IPS-20b (cell line): ENCODE measurements at regions not wholly inside any gene's neighbourhood (a gene's known extent, or its start where the extent isn't known, plus 50 kb on each side); places are given as distances from the start of the nearest gene placed in this dataset.
A peak's percentile ranks its signal among the peaks of the same experiment; 100 is the strongest.

ENCODE experiments used
- H3K27ac ChIP-seq: one replicate; pipeline ENCODE4 v1.5.1; 2013; ENCODE audit warnings: low read length
- H3K27me3 ChIP-seq: 2 replicates; pipeline ENCODE4 v1.6.1; 2013; ENCODE audit warnings: mild to moderate bottlenecking, low read length, inconsistent platforms; ENCODE audit not compliant: insufficient read depth
- H3K36me3 ChIP-seq: 2 replicates; pipeline ENCODE4 v1.6.1; 2013; ENCODE audit warnings: low read depth, mild to moderate bottlenecking, inconsistent platforms, low read length, moderate library complexity; ENCODE audit not compliant: insufficient read depth
- H3K4me1 ChIP-seq: 2 replicates; pipeline ENCODE4 v1.6.1; 2013; ENCODE audit warnings: mild to moderate bottlenecking, control low read depth, inconsistent platforms, low read length, moderate library complexity; ENCODE audit not compliant: insufficient read depth
- H3K4me3 ChIP-seq: 2 replicates; pipeline ENCODE4 v1.5.1; 2013; ENCODE audit warnings: mild to moderate bottlenecking, low read length, inconsistent platforms
- H3K9ac ChIP-seq: 2 replicates; pipeline ENCODE4 v1.6.1; 2013; ENCODE audit warnings: low read depth, mild to moderate bottlenecking, inconsistent platforms, low read length, moderate library complexity
- H3K9me3 ChIP-seq: 2 replicates; pipeline ENCODE4 v1.6.1; 2013; ENCODE audit warnings: mild to moderate bottlenecking, low read depth, low read length, inconsistent platforms; ENCODE audit not compliant: insufficient read depth

DNA sequence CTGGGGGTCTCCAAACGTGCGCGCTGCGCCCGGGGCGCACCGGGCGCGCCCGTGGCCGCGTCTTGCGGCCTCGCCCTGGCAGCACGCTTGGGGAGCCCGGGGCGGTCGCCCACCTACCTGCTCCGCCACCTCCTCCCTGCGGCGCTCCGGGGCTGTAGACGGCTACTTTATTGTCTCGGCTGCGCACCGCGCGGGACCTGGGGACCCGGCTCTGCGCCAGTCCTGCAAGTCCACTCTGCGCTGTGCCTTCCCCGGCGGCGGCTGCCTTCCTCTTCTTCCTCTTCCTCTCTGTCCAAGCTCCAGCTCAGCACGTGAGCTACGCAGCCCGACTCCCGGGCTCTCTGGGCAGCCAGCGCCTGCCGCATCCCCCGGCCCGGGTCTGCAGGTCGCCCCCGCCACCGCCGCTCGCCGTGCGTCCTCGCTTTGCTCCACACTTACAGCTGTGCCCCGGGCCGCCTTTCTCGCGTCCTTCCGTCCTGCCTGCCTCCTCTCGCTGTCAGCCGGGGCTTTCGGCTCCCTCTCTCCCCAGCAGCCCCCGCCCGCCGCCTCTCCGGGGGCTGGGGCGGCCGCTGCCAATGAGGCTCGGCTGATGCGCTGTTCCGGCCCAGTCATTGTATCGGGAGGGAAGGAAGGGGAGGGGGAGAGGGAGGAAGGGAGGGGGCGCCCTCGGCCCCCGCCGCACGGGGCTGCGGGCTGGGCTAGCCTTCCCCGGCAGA lies 156.4 kb upstream of the FRMD4B start:
- Histone ChIP-seq H3K4me3 (peak overlapping the region; percentile 81), H3K4me1 (no peaks in the 10 kb centered on the region; the same call in 1 of the 2 replicates), H3K9ac (peak overlapping the region; percentile 56; the same call in 1 of the 2 replicates), H3K36me3 (no peaks in the 10 kb centered on the region), H3K27me3 (peaks cover 49% of the 10 kb centered on the region), H3K27ac (no peak overlapping the region), H3K9me3 (no peaks in the 10 kb centered on the region)

DNA sequence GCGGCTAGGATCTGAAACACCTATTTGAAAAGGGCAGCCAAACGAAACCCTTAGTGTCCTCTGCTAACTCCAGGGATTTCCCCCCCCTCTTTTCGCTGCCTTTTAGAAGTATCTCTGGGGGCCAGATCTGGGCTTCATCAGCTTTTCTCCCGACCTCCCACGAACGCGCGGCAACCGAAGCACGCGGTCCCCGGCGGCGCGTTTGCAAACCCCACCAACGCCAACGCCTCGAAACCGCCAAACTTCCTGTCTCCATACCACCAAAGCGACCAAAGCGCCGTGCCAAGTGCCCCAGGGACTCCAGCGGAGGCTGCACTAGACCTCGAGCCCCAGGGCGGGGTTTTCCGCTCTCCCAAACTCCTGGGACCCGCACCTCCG lies 155.8 kb upstream of the FRMD4B start:
- H3K9me3 ChIP-seq = no peaks in the 10 kb centered on the region
- H3K27me3 ChIP-seq = peaks cover 49% of the 10 kb centered on the region
- no peaks in the 10 kb centered on the region for H3K36me3 ChIP-seq
- no peaks in the 10 kb centered on the region; the same call in 1 of the 2 replicates for H3K4me1 ChIP-seq
- H3K4me3 ChIP-seq = peak overlapping the region; percentile 81
- peak overlapping the region; percentile 44; the same call in 1 of the 2 replicates for H3K9ac ChIP-seq
- H3K27ac ChIP-seq = no peak overlapping the region

DNA sequence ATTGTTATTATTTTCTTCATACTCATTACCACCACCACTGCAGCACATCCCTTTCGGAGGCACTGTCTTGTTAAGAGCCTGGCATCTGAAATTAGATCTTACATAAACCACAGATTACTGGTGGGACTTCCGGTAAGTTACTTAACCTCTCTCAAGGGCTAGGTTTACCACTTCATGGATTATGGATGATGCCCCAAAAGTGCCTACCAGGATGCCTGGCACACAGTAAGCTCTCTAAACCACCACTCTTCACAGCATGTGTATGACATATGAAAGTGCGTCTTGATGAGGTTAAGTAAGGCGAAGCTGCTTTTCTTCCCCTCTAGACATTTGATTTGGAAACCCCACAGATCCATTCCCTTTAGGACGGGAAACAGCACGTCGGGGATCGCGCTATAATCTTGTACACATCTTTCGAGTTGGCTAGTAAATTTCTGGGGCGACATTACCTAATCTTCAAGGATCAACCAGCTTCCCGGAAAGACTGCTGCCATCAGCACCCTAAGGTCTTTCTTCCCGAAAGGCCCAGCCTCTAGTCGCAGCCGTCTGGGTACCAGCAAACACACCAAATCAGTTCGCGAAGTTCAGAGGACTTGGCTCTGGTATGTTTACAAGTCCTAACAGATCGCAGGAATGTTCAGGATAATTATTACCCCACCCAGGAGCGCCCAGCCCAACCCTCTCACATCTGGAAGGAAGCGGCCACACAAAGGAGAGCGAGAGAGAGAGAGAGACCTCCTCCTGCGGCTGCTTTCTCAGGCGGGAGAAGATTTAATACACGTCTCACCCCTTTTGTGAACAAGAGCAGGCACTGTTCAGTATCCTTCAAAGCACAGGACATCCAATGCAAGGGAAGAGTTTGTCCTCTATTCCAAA lies 155.1 kb upstream of the FRMD4B start:
- Histone ChIP-seq H3K36me3 (no peaks in the 10 kb centered on the region), H3K9ac (peak overlapping the region; percentile 44; the same call in 1 of the 2 replicates), H3K4me3 (peak overlapping the region; percentile 81), H3K9me3 (no peaks in the 10 kb centered on the region), H3K27me3 (peaks cover 49% of the 10 kb centered on the region), H3K27ac (no peak overlapping the region), H3K4me1 (no peaks in the 10 kb centered on the region; the same call in 1 of the 2 replicates)

DNA sequence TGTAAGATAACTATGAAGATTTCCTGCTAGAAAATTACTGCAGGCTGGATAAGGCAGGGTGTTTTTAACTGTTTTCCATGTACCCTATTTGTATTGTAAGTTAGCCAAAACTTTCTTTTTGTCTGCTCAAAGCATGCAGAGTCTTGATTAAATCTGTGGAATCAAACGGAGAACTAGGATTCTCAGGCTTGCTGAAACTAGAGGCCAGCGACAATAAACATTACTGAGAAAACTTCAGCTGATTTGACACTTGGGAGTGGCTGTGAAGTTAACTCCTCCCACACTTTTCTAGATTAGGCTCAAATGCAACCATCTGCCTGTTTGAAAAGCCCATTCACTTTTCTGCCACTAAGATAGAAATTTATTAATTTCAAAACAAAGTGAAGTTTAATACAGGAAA lies 153.2 kb upstream of the FRMD4B start:
- H3K4me3 ChIP-seq = no peak overlapping the region
- H3K9ac ChIP-seq = no peak overlapping the region
- H3K4me1 ChIP-seq = no peaks in the 10 kb centered on the region; the same call in 1 of the 2 replicates
- H3K9me3 ChIP-seq = no peaks in the 10 kb centered on the region
- H3K27ac ChIP-seq = no peak overlapping the region
- peaks cover 44% of the 10 kb centered on the region for H3K27me3 ChIP-seq
- no peaks in the 10 kb centered on the region for H3K36me3 ChIP-seq

DNA sequence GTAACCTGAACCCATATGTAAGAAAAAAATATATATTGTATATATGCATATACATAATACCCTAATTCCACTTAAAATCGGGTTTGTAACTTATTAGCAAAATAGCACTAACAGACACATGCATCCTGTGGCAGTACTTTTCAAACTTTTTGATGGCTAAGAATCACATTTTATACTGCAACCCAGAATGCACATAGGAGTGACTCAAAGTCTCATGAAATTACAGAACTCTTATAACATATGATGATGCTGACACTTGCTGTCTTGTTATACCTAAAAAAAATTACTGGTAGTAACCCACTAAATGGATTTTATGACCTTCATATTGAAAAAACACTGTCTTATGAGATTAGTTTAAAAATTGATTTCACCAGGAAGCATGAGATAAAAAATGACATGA lies 152.4 kb upstream of the FRMD4B start:
- no peak overlapping the region for H3K27ac ChIP-seq
- H3K9ac ChIP-seq = no peak overlapping the region
- peaks cover 36% of the 10 kb centered on the region for H3K27me3 ChIP-seq
- H3K9me3 ChIP-seq = no peaks in the 10 kb centered on the region
- H3K4me1 ChIP-seq = no peaks in the 10 kb centered on the region; the same call in 1 of the 2 replicates
- H3K4me3 ChIP-seq = no peak overlapping the region
- H3K36me3 ChIP-seq = no peaks in the 10 kb centered on the region

DNA sequence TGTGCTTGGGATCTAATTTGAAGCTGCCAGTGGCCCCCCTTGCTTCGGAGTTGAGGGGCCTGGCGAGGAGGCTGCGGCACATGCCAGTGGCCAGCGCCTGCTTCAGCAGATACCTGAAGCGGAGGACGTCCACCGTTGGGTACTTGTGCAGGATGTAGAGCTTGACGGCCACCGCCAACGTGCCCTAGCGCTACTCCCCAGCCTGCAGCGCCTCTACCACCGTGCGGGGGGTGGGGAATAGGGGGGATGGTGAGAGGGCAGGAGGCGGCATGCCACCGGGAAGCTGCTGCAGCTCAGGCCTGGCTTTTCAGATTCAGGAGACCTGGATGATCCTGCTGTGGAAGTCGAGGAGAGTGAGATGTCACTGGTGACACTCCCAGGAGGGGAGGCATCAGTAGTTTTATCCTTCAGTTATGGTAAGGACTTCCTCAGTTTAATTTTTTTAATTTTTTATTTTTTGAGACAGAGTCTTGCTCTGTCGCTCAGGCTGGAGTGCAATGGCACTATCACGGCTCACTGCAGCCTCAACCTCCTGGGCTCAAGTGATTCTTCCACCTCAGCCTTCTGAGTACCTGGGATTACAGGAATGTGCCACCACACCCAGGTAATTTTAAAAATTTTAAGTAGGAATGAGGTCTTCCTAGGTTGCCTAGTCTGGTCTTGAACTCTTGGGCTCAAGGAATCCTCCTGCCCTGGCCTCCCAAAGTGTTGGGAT lies 150.6 kb upstream of the FRMD4B start:
- Histone ChIP-seq H3K9ac (no peak overlapping the region), H3K36me3 (no peaks in the 10 kb centered on the region), H3K27ac (no peak overlapping the region), H3K4me1 (no peaks in the 10 kb centered on the region; the same call in 1 of the 2 replicates), H3K27me3 (peaks cover 19% of the 10 kb centered on the region), H3K4me3 (no peak overlapping the region), H3K9me3 (no peaks in the 10 kb centered on the region)

DNA sequence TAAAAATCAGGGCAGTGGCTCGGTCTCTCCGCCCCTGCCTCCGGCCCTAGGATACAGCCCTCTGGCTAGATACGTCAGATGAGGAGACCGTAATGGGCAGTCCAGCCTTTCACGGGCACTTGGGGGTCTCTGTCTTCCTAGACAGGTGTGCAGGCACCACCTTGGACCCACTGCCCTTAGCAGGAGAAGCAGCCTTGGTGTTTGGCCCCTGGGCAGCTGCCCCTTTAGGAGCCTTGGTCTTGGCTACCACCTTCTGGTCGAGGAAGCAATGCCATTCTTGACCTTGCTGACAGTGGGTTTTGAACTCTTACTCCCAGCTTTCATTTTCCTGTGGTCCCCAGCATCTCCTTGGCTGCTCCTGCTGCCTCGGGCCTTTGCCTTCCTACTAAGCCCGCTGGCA lies 149.7 kb upstream of the FRMD4B start:
- Histone ChIP-seq H3K9me3 (no peaks in the 10 kb centered on the region), H3K27me3 (peaks cover 11% of the 10 kb centered on the region), H3K27ac (no peak overlapping the region), H3K4me1 (no peaks in the 10 kb centered on the region), H3K9ac (no peak overlapping the region), H3K36me3 (no peaks in the 10 kb centered on the region), H3K4me3 (no peak overlapping the region)

DNA sequence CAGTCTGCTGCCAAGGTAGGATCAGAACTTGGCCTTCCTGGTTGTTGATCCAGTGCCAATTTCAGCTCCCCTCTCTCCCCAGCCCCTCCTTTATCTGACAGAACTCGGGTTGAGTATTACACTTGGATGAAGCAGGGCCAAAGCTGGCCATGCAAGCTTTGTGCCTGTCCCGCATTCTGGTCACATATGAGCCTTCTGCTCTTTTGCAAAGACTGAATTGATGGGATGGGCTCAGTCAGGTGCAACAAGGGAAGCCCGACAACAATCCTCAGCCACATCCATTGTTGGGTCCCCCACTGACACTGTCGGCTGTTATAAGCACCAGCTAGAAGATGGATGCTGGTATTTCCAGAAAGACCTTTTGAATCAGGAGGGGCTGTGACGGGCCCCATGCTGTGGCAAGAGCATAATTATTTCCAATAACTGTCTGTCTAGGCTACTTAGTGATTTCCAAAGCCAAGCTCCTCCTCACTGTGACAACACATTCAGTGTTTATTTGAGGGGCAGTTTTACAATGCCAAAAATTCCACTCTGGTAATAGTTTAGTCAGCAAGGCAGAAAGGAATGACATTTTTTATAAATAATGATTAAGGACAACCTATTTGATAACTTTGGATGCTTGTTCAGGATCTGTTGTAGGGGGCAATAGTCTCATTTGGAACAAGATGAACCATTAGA lies 146.8 kb upstream of the FRMD4B start:
- no peaks in the 10 kb centered on the region; the same call in 1 of the 2 replicates for H3K27me3 ChIP-seq
- no peaks in the 10 kb centered on the region for H3K9me3 ChIP-seq
- H3K27ac ChIP-seq = no peak overlapping the region

DNA sequence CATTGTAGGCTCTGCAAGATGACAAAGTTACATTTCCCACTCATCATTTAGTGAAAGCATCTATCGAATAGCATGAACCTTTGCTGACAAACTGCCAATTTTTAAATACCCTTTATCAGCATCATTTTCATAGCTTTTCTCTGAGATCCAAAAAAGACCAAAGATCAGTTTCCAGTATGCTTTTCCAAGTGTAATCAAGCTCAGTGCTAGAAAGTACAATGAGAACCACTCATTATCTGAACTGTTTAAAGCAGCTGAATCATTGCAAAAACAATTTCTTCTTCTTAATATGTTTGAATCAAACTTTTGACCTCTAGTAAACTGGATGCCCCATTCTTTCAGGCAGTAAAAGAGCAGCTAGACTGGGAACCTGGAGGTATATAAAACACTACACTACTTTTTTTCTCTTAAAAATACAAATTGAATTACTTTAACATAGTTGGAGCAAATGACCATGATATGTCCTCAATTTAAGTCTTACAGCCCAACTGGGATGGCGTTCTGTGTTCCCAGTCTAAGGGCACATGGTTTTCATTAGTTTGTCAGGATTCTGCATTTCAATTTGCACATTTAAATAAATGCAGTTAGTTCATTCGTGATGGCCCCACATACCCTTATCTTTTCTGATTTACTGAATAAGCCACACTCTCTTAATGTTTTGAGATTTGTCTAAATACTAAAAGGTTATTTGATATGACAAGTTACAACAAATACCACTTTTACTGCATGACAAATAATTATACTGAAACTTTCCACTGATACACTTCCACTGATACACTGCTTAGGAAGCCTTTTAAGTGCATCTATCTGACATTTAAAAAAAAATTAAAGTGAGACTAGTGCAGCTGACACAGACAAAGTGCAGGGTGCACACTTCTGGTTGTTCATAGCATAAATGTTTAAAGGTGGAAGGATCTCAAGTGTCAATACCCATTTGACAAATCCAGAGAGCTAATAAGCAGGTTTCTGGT lies 146.0 kb upstream of the FRMD4B start:
- H3K27ac ChIP-seq = no peak overlapping the region
- H3K9ac ChIP-seq = no peak overlapping the region
- no peaks in the 10 kb centered on the region for H3K4me1 ChIP-seq
- H3K9me3 ChIP-seq = no peaks in the 10 kb centered on the region
- no peak overlapping the region for H3K4me3 ChIP-seq
- no peaks in the 10 kb centered on the region for H3K36me3 ChIP-seq
- H3K27me3 ChIP-seq = no peaks in the 10 kb centered on the region; the same call in 1 of the 2 replicates

More for the DNA sequence above, 146.8 kb upstream of the FRMD4B start:
- H3K4me1 ChIP-seq = no peaks in the 10 kb centered on the region
- H3K36me3 ChIP-seq = no peaks in the 10 kb centered on the region
- H3K9ac ChIP-seq = no peak overlapping the region
- H3K4me3 ChIP-seq = no peak overlapping the region

DNA sequence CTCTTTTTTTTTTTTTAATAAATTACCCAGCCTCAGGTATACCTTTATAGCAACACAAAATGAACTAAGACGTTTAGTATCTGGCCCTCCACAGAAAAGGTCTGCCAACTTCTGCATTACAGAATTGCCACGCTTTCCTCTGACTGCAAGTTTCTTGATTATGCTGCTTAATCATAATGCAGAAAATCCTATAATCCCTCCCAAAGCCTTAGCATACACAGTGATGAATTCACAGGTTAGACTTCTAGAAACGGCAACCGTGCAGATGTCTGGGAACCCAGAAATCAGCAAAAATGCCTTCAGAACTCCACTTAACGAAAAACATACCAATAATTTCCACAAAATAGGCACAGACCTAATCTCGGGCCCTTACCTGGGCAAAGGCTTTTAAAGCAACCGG lies 144.7 kb upstream of the FRMD4B start:
- H3K9me3 ChIP-seq = no peaks in the 10 kb centered on the region
- H3K4me3 ChIP-seq = no peak overlapping the region
- H3K27me3 ChIP-seq = no peaks in the 10 kb centered on the region; the same call in 1 of the 2 replicates
- no peak overlapping the region for H3K27ac ChIP-seq
- H3K4me1 ChIP-seq = no peaks in the 10 kb centered on the region
- H3K9ac ChIP-seq = no peak overlapping the region
- H3K36me3 ChIP-seq = no peaks in the 10 kb centered on the region
